ENCODE measurements at regions not wholly inside any gene's neighbourhood (a gene's known extent, or its start where the extent isn't known, plus 50 kb on each side); places are given as distances from the start of the nearest gene placed in this dataset.
A peak's percentile ranks its signal among the peaks of the same experiment; 100 is the strongest.

- TF ChIP-seq CTCF (IDR thresholded peaks at IDR 0.05; ENCODE audit: borderline replicate concordance, extremely low read depth, low read length, poor library complexity, severe bottlenecking), result peak; percentile 71
- TF ChIP-seq EZH2 (IDR thresholded peaks at IDR 0.05; ENCODE audit: borderline replicate concordance, low read depth, low read length, severe bottlenecking), result no peak
- Histone ChIP-seq H3K27me3 (ENCODE audit: insufficient read depth, low read length, poor library complexity) (no peaks in the 10 kb centered on the region), H3K4me1 (ENCODE audit: insufficient read depth, low read length) (peaks cover 37% of the 10 kb centered on the region), H4K20me1 (ENCODE audit: insufficient read depth, low read length) (no peaks in the 10 kb centered on the region), H3K9ac (ENCODE audit: low read depth, low read length) (peak overlapping the region; percentile 29), H3K4me3 (ENCODE audit: low read depth in 1 of 2, low read length in 2 of 2) (0 out of 4 replicates have a peak overlapping the region, but pooled peaks of 1 of the 2 experiments have one; percentile 8), H3K27ac (ENCODE audit: low read length) (peak overlapping the region; percentile 83), H3K9me3 (ENCODE audit: insufficient read depth, low read length, severe bottlenecking) (no peaks in the 10 kb centered on the region), H3K36me3 (ENCODE audit: insufficient read depth, low read length) (no peaks in the 10 kb centered on the region), H3K79me2 (ENCODE audit: insufficient read depth, low read length) (no peaks in the 10 kb centered on the region), H3K4me2 (ENCODE audit: insufficient read depth, low read length) (peak overlapping the region; percentile 43), H2AFZ (ENCODE audit: low read depth, low read length) (peak overlapping the region; percentile 74)
- ATAC-seq (ENCODE audit: insufficient read depth, low read depth) (peak; percentile 91), DNase-seq (peak; percentile 77)
Observed at GRCh38 chr14:65255583-65256461, 153.5 kb upstream of the MAX start.

DNA sequence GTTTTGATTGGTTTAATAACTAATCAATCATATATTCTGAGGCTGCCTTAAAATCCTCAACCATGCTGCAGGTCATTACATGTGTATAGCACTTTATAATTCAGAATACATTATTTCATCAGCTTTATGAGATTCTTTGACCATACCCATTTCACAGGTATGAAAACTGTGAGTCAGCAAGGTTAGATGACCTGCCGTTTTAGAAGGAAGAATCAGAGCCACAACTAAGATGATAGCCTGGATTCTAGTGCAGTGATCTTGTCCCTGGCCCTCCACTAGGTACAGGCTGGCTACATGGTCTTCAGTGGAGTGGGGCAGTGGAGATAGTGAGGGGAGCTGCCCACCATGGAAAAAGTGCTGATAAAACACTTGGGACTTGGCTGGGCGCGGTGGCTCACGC, 154.4 kb upstream of the MAX start:
- ATAC-seq (ENCODE audit: insufficient read depth, low read depth) (no peak), DNase-seq (no peak)
- no peaks in the 10 kb centered on the region for H3K27me3 ChIP-seq (ENCODE audit: insufficient read depth, low read length, poor library complexity)
- H3K9me3 ChIP-seq (ENCODE audit: insufficient read depth, low read length, severe bottlenecking), result no peaks in the 10 kb centered on the region
- H3K79me2 ChIP-seq (ENCODE audit: insufficient read depth, low read length), result no peaks in the 10 kb centered on the region
- no peak overlapping the region for H3K9ac ChIP-seq (ENCODE audit: low read depth, low read length)
- TF ChIP-seq EZH2 (IDR thresholded peaks at IDR 0.05; ENCODE audit: borderline replicate concordance, low read depth, low read length, severe bottlenecking) (no peak), CTCF (IDR thresholded peaks at IDR 0.05; ENCODE audit: borderline replicate concordance, extremely low read depth, low read length, poor library complexity, severe bottlenecking) (no peak)
- H3K27ac ChIP-seq (ENCODE audit: low read length), result peak overlapping the region; percentile 83
- no peak overlapping the region for H2AFZ ChIP-seq (ENCODE audit: low read depth, low read length)
- no peak overlapping the region for H3K4me3 ChIP-seq (ENCODE audit: low read depth in 1 of 2, low read length in 2 of 2)
- H3K4me1 ChIP-seq (ENCODE audit: insufficient read depth, low read length), result peaks cover 37% of the 10 kb centered on the region
- no peak overlapping the region for H3K4me2 ChIP-seq (ENCODE audit: insufficient read depth, low read length)
- no peaks in the 10 kb centered on the region for H3K36me3 ChIP-seq (ENCODE audit: insufficient read depth, low read length)
- no peaks in the 10 kb centered on the region for H4K20me1 ChIP-seq (ENCODE audit: insufficient read depth, low read length)

GRCh38 chr14:65257425-65257824, 155.1 kb upstream of the FUT8 start:
- peaks cover 35% of the 10 kb centered on the region for H3K4me1 ChIP-seq (ENCODE audit: insufficient read depth, low read length)
- ATAC-seq (ENCODE audit: insufficient read depth, low read depth), result no peak
- no peaks in the 10 kb centered on the region for H3K79me2 ChIP-seq (ENCODE audit: insufficient read depth, low read length)
- H3K9me3 ChIP-seq (ENCODE audit: insufficient read depth, low read length, severe bottlenecking), result no peaks in the 10 kb centered on the region
- TF ChIP-seq EZH2 (IDR thresholded peaks at IDR 0.05; ENCODE audit: borderline replicate concordance, low read depth, low read length, severe bottlenecking) (no peak), CTCF (IDR thresholded peaks at IDR 0.05; ENCODE audit: borderline replicate concordance, extremely low read depth, low read length, poor library complexity, severe bottlenecking) (no peak)
- no peak overlapping the region for H3K9ac ChIP-seq (ENCODE audit: low read depth, low read length)
- no peak for DNase-seq
- H3K27me3 ChIP-seq (ENCODE audit: insufficient read depth, low read length, poor library complexity), result no peaks in the 10 kb centered on the region
- H3K36me3 ChIP-seq (ENCODE audit: insufficient read depth, low read length), result no peaks in the 10 kb centered on the region
- H3K4me2 ChIP-seq (ENCODE audit: insufficient read depth, low read length), result no peak overlapping the region
- H2AFZ ChIP-seq (ENCODE audit: low read depth, low read length), result 0 out of 2 replicates have a peak overlapping the region, but pooled peaks have one; percentile 9
- H3K27ac ChIP-seq (ENCODE audit: low read length), result no peak overlapping the region
- no peak overlapping the region for H3K4me3 ChIP-seq (ENCODE audit: low read depth in 1 of 2, low read length in 2 of 2)
- H4K20me1 ChIP-seq (ENCODE audit: insufficient read depth, low read length), result no peaks in the 10 kb centered on the region

Data from DND-41 (cell line).